ENCODE measurements at regions not wholly inside any gene's neighbourhood (a gene's known extent, or its start where the extent isn't known, plus 50 kb on each side); places are given as distances from the start of the nearest gene placed in this dataset.

- no peak for TF ChIP-seq CTCF (IDR thresholded peaks at IDR 0.05)
- no peak for TF ChIP-seq POLR2A (IDR thresholded peaks at IDR 0.05)
Measured at GRCh38 chr3:72087420-72087819, 302.5 kb upstream of the PROK2 start.
